RCC 7860 (cell line): ENCODE measurements at regions not wholly inside any gene's neighbourhood (a gene's known extent, or its start where the extent isn't known, plus 50 kb on each side); places are given as distances from the start of the nearest gene placed in this dataset.
"Not testable (repeated sequence)": the region's sequence is repeated elsewhere in the genome, so short reads cannot be mapped to it uniquely, and the experiment has no call there.

ENCODE experiments used
- DNase-seq: peaks from one replicate; pipeline ENCODE4 v3.0.0-alpha.2; 2015; ENCODE audit warnings: low spot score
- FAIRE-seq: peaks from 2 replicates; lab custom pipeline; 2012; peaks lifted over from hg19 to GRCh38; lab: Jason Lieb, UNC

- FAIRE-seq = no peak
- no peak for DNase-seq
These were observed 206.1 kb downstream of the YTHDC2 start for GRCh38 chr5:113719549-113719948.

DNA sequence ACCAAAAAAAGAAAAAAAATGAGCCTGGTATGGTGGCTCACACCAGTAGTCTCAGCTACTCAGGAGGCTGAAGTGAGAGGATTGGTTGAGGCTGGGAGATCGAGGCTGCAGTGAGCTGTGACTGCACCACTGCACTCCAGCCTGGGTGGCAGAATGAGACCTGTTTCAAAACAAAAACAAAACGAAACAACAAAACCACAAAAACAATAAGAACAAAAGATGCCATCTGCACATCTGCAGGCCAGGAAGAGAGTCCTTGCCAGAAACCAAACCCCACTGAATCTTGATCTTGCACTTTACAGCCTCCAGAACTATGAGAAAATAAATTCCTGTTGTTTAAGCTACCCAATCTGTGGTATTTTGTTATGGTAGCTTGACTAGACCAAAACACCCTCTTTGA, 207.7 kb downstream of the YTHDC2 start:
- no peak for FAIRE-seq

GRCh38 chr5:113723021-113723420, 209.5 kb downstream of the YTHDC2 start:
- no peak for FAIRE-seq
- no peak for DNase-seq

More for the DNA sequence above, 207.7 kb downstream of the YTHDC2 start:
- DNase-seq = no peak

DNA sequence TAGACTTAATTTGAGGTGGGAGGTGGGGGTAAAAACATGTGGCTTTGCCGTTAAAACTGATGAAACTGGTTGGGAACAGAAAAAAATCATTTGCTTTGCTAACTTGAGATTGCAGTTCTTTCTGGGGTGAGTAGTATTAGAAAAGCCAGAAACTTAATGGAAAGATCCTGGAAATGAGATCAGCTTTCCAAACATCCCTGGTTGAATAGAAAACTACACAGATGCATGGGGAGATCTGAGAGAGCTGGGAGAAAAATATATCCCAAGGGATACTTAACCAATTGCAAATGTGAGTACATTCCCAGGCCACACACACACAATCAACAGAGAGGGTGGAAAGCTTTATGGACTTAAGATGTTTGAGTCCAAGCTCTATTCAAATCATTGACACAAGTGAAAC, 222.3 kb downstream of the YTHDC2 start:
- FAIRE-seq (no peak), DNase-seq (no peak)

- DNase-seq (no peak), FAIRE-seq (no peak)
These were observed 228.7 kb downstream of the YTHDC2 start for GRCh38 chr5:113742176-113742575.

- FAIRE-seq = no peak
- DNase-seq = no peak
These were observed 229.1 kb downstream of the YTHDC2 start for GRCh38 chr5:113742639-113743038.

- no peak for DNase-seq
- FAIRE-seq = no peak
These were observed 234.9 kb downstream of the YTHDC2 start for GRCh38 chr5:113748403-113748802.

GRCh38 chr5:113749334-113749733, 235.8 kb downstream of the YTHDC2 start:
- FAIRE-seq (no peak), DNase-seq (no peak)

GRCh38 chr5:113753182-113753581, 239.7 kb downstream of the YTHDC2 start:
- not testable (repeated sequence) for DNase-seq, FAIRE-seq

DNA sequence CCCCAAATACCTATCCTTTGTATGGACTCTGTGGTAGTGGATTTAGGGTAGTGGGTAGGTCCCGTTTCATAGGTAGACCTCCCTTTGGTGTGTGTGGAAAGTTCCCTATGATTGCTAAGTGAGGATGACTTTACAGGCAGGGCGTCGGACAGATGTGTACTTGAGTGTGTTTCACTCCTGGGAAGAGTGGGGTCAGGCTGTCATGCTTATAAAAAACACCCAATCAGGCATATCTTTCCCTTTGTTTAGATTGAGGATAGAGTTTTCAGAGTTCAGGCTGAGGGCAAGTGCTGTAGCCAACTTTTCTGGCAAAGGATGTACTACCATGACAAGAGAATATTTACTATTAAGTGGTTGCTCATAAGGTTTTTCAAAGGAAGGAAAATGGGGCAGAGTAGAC, 242.0 kb downstream of the YTHDC2 start:
- FAIRE-seq (no peak), DNase-seq (no peak)

DNA sequence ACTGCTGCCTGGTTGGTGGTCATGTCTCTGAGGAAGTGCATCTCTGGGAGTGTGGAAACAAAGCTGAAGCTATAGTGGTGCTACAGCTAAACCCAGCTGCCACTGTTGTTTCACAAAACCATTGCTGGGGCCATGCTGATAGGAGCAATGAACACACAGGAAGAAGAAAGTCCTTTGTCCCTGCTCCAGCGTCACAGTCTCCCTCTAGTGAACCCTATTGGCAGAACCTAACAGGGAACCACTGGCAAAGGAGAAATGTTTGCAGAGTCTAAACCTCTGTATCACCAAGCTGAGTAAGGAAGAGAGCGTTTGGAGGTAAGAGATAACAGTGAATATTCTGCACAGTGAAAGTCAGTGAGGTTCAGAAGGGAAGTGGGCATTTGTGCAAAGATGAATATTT, 244.0 kb downstream of the YTHDC2 start:
- no peak for FAIRE-seq
- no peak for DNase-seq

DNA sequence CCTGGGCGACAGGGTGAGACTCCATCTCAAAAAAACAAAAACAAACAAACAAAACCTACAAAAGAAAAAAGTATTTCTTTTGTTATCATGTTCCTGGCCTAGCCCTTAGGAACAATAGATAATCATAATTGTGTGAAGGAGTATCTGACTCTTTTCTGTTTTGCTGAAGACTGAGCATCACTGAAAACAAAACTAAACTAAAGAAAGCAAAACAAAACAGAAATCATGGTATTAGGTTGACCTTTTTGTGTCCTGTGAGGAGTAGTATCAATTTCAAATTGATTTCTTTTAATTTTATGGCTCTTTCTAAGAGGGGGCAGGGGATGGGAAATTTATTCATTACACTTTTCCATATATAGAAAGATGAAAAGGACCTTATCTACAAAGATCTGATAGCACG, 246.0 kb downstream of the YTHDC2 start:
- no peak for DNase-seq

DNA sequence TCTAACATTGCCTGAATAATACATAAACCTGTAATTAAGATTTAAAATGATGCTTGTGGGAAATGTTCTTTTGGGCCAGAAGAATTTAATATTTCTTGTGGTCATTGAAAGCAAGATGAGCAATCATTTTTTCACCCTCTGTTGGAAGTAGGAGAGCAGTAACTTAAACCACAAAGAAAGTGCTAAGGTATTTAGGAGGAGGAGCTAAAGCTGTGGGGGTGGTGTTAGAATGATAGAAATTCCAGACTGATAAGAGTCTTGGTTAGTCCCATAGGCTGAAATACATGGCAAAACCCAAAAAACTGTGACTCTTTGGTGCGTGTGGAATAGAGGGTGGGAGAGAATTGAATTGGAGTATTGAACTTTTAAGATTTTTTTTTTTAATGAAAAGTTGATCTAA, 247.0 kb downstream of the YTHDC2 start:
- FAIRE-seq (no peak), DNase-seq (no peak)

More for the DNA sequence above, 246.0 kb downstream of the YTHDC2 start:
- no peak for FAIRE-seq

DNA sequence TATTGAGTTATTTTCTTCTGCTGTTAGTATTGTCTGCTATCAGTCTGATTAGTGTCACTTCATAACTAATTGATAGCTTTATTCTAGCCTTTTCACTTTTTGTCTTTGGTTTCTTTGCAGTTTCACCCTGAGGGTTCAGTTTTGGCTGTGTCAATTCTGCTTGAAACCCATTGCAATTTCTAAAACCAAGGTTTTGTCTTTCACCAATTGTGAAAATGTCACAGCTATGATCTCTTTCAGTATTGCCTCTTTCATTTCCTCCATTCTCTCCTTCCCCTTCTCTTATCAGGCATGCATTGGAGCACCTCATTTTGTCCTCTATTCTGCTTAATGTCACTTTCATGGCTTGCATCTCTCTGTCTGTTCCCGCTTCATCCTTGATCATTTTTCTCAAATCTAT, 248.1 kb downstream of the YTHDC2 start:
- FAIRE-seq = no peak
- DNase-seq = no peak

GRCh38 chr5:113764382-113764781, 250.9 kb downstream of the YTHDC2 start:
- FAIRE-seq (no peak), DNase-seq (no peak)

DNA sequence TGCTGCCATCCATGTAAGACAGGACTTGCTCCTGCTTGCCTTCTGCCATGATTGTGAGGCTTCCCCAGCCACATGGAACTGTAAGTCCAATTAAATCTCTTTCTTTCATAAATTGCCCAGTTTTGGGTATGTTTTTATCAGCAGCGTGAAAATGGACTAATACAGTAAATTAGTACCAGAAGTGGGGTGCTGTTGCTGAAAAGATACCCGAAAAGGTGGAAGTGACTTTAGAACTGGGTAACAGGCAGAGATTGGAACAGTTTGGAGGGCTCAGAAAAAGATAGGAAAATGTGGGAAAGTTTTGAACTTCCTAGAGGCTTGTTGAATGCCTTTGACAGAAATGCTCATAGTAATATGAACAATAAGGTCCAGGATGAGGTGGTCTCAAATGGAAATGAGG, 253.3 kb downstream of the YTHDC2 start:
- not testable (repeated sequence) for DNase-seq, FAIRE-seq

DNA sequence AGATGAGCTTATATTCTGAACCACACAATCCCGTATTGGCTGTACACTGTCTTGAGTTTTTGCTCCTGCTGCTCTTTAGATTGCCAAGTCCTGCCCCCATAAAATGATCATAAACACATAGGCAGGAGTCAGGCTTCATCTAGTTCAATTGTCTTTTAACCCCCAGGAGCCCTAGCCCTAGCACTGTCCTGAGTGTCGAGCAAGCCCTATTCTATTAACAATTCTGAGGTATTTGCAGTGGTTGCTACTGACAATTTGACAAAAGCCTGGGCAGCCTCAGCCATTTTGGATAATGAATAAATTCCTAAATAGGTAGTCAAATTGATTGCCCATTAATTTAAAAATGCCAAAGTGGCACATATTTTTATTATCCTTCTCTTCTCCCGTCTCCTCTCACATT, 257.2 kb downstream of the YTHDC2 start:
- FAIRE-seq = no peak

GRCh38 chr5:113771483-113771882, 258.0 kb downstream of the YTHDC2 start:
- FAIRE-seq = no peak
- no peak for DNase-seq

More for the DNA sequence above, 257.2 kb downstream of the YTHDC2 start:
- DNase-seq = no peak

GRCh38 chr5:113776168-113776567, 262.7 kb downstream of the YTHDC2 start:
- DNase-seq (no peak), FAIRE-seq (no peak)

DNA sequence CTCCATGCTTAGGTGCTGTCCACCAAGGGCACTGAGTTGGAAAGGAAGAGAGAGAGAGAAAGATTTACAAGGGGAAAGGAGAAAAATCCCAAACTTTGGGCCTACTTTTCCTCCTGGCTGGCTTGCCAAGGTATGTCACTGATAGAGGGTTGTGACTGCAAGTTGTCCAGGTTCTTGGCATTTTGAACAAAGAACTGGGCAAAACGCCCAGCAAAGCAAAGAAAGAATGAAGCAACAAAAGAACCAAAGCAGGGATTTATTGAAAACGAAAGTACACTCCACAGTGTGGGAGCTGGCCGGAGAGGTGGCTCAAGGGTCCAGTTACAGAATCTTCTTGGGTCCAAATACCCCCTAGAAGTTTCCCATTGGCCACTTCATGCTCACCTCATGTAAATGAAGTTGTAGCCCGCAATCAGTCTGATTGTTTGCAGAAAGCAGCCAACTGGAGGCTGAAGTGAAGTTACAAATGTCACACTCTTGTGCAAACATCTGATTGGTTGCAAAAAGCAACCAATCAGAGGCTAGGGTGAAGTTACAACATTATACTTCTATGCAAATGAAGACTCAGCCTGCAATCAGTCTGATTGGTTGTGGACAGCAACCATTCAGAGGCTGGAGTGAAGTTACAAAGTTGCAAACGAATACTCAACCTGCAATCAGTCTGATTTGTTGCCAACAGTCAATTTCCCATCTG, 263.5 kb downstream of the YTHDC2 start:
- DNase-seq (no peak), FAIRE-seq (no peak)

DNA sequence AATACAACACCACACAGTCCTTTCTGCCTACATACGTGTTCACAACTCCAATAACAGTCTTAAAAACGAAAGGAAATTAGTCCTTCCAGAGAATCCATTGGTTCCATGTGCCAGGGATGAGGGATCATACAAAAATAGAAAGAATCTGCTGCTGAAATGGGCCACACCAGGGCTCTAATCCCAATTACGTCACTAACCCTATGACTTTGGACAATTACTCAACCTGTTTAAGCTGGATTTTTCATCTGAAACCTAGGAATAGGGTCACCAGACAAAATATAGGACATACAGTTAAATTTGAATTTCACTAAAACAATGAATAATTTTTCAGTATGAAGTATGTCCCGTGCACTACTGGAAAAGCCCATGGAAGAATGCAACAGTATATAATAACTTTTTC, 264.7 kb downstream of the YTHDC2 start:
- no peak for DNase-seq
- FAIRE-seq = no peak

DNA sequence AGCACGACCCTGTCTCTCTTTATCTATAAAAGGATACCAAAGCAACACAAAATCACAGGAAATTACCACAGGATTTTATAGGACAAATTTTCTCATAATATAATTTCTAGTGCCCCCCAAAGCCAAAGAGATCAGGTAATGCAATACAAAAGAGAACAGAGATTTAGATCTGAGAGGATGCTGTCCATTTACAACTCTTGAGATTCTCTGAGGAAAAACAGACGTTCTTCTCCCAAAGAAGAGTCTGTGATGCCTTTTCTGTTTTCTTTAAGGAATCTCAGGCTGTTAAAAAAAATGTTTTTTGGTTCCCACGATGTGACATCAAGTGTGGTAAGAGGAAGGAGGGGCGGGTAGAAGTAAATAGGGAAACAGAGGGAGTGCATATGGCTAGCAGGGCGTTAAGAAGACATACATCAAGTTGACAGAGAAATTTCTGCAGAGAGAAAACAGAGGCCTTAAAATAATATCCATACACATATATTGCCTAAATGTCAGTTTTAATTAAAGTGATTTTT, 274.7 kb downstream of the YTHDC2 start:
- DNase-seq (no peak), FAIRE-seq (no peak)

DNA sequence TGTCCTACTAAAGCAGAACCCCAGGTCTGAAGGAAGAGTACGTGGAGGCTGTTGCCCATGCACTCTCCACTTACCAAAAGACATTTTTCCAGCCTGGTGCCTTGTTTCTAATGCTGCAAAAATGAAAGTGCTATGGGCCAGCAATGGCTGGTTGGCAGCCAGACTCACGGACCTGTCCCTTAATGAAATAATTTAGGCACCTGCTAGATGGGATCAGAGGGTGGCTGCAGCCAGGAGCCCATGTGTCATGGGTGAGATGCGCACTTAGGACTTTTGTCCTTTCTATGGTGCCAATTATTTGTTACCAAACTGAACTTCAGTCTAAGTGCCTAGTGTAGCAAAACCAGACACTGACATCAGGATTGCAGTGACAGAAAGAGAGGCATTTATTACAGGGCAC, 276.3 kb downstream of the YTHDC2 start:
- FAIRE-seq (no peak), DNase-seq (no peak)
